Stimulated activated naive B cell treated with anti-CD40 and anti-IgM and Interleukin-4, amounts not matched to agents 10 μg/mL and 1 μg/mL and 100 μg/mL, for 72 hours (primary cell): ENCODE measurements at regions not wholly inside any gene's neighbourhood (a gene's known extent, or its start where the extent isn't known, plus 50 kb on each side); places are given as distances from the start of the nearest gene placed in this dataset.
"Not testable (repeated sequence)": the region's sequence is repeated elsewhere in the genome, so short reads cannot be mapped to it uniquely, and the experiment has no call there.

Experiments used
- ATAC-seq, 2 donors: fragments of 150-1000 bp; cut with Tn5 transposase; replicated peaks; 2 replicates each; pipeline ENCODE4 v1.10.0; 2021; ENCODE audit warnings: moderate library complexity in 1 of 2
- DNase-seq: peaks from one replicate; pipeline ENCODE4 v3.0.0; 2021
- H3K27ac Mint-ChIP-seq: one replicate; pipeline ENCODE4 v1.8.0; 2022; ENCODE audit warnings: mild to moderate bottlenecking, mixed read lengths
- H3K27me3 Mint-ChIP-seq, 2 donors: one replicate each; pipeline ENCODE4 v1.8.0; 2022; ENCODE audit warnings: mixed read lengths in 2 of 2
- H3K36me3 Mint-ChIP-seq, 2 donors: one replicate each; pipeline ENCODE4 v1.8.0; 2022; ENCODE audit warnings: mixed read lengths in 2 of 2, mild to moderate bottlenecking in 1 of 2
- H3K4me1 Mint-ChIP-seq, 2 donors: one replicate each; pipeline ENCODE4 v1.8.0; 2022; ENCODE audit warnings: mixed read lengths in 2 of 2, mild to moderate bottlenecking in 1 of 2
- H3K4me3 Mint-ChIP-seq, 2 donors: one replicate each; pipeline ENCODE4 v1.8.0; 2022; ENCODE audit warnings: mild to moderate bottlenecking in 2 of 2, mixed read lengths in 2 of 2, moderate library complexity in 1 of 2
- H3K9me3 Mint-ChIP-seq, 2 donors: one replicate each; pipeline ENCODE4 v1.8.0; 2022; ENCODE audit warnings: mixed read lengths in 2 of 2, mild to moderate bottlenecking in 1 of 2

GRCh38 chr7:127477295-127478023, 85.0 kb upstream of the ZNF800 start:
- Mint-ChIP-seq H3K9me3 (no peaks in the 10 kb centered on the region), H3K4me1 (no peaks in the 10 kb centered on the region), H3K4me3 (no peak overlapping the region), H3K36me3 (no peaks in the 10 kb centered on the region), H3K27me3 (peaks cover 18 to 25% of the 10 kb centered on the region in 2 donors), H3K27ac (no peak overlapping the region)
- DNase-seq (no peak), ATAC-seq (no peak)

- Mint-ChIP-seq H3K4me3 (no peak overlapping the region), H3K27ac (no peak overlapping the region), H3K9me3 (no peaks in the 10 kb centered on the region), H3K4me1 (no peaks in the 10 kb centered on the region), H3K36me3 (no peaks in the 10 kb centered on the region), H3K27me3 (peaks cover 18 to 20% of the 10 kb centered on the region in 2 donors)
- DNase-seq (no peak), ATAC-seq (no peak)
Observed at GRCh38 chr7:127476618-127477017, 84.1 kb upstream of the ZNF800 start.

GRCh38 chr7:127474457-127474856, 81.9 kb upstream of the ZNF800 start:
- Mint-ChIP-seq H3K9me3 (no peaks in the 10 kb centered on the region), H3K4me1 (no peaks in the 10 kb centered on the region), H3K36me3 (no peaks in the 10 kb centered on the region), H3K27ac (no peak overlapping the region), H3K4me3 (no peak overlapping the region), H3K27me3 (peaks cover 24 to 34% of the 10 kb centered on the region in 2 donors)
- no peak for ATAC-seq
- DNase-seq: no peak

DNA sequence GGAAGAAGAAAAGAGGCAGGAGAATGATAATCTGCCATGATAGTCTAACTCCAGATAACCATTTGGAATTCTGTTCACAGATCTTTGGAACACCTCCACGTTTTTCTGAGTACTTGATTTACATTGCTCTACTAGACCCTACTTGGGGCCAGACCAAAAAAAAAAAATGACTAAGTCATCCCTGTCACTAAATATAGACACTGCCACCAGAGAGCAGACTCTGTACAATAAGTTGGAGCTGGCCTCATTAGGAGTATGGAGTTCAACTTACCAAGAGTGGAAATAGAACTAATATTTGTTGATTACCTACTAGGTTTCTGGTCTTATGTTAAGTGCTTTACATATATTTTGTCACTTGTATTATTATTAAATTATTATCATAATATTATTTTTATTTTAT, 80.9 kb upstream of the ZNF800 start:
- ATAC-seq: no peak
- no peak for DNase-seq
- Mint-ChIP-seq H3K4me1 (no peaks in the 10 kb centered on the region), H3K4me3 (no peak overlapping the region), H3K27me3 (peaks cover 21 to 37% of the 10 kb centered on the region in 2 donors), H3K36me3 (no peaks in the 10 kb centered on the region), H3K27ac (no peak overlapping the region), H3K9me3 (no peaks in the 10 kb centered on the region)

- H3K4me3 Mint-ChIP-seq: no peak overlapping the region
- ATAC-seq (no peak), DNase-seq (no peak)
- H3K27ac Mint-ChIP-seq: no peak overlapping the region
- peaks cover 0 to 1% of the 10 kb centered on the region in 2 donors for H3K36me3 Mint-ChIP-seq
- no peaks in the 10 kb centered on the region for H3K4me1 Mint-ChIP-seq
- peaks cover 8 to 9% of the 10 kb centered on the region in 2 donors for H3K9me3 Mint-ChIP-seq
- H3K27me3 Mint-ChIP-seq: peaks cover 11 to 35% of the 10 kb centered on the region in 2 donors
Observed at GRCh38 chr7:127460077-127460476, 67.6 kb upstream of the ZNF800 start.

- not testable (repeated sequence) for H3K27ac Mint-ChIP-seq, H3K4me3 Mint-ChIP-seq, ATAC-seq, H3K9me3 Mint-ChIP-seq, DNase-seq, H3K4me1 Mint-ChIP-seq, H3K36me3 Mint-ChIP-seq
- peaks cover 49 to 63% of the 10 kb centered on the region in 2 donors for H3K27me3 Mint-ChIP-seq
Observed at GRCh38 chr7:127451258-127451657, 58.8 kb upstream of the ZNF800 start.

DNA sequence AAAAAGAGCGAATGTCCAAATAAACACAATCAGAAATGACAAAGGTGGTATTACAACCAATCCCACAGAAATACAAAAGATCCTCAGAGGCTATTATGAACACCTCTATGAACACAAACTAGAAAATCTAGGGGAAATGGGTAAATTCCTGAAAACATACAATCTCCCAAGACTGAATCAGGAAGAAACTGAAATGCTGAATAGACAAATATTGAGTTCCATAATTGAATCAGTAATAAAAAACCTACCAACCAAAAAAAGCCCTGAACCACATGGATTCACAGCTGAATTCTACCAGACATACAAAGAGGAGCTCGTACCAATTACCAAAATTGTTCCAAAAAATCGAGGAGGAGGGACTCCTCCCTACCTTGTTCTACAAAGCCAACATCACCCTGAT, 56.1 kb upstream of the ZNF800 start:
- peaks cover 0 to 8% of the 10 kb centered on the region in 2 donors for H3K36me3 Mint-ChIP-seq
- ATAC-seq (no peak), DNase-seq (no peak)
- peaks cover 39 to 53% of the 10 kb centered on the region in 2 donors for H3K27me3 Mint-ChIP-seq
- no peak overlapping the region for H3K4me3 Mint-ChIP-seq
- peaks cover 0 to 7% of the 10 kb centered on the region in 2 donors for H3K9me3 Mint-ChIP-seq
- H3K27ac Mint-ChIP-seq: no peak overlapping the region
- H3K4me1 Mint-ChIP-seq: peaks cover 0 to 3% of the 10 kb centered on the region in 2 donors

DNA sequence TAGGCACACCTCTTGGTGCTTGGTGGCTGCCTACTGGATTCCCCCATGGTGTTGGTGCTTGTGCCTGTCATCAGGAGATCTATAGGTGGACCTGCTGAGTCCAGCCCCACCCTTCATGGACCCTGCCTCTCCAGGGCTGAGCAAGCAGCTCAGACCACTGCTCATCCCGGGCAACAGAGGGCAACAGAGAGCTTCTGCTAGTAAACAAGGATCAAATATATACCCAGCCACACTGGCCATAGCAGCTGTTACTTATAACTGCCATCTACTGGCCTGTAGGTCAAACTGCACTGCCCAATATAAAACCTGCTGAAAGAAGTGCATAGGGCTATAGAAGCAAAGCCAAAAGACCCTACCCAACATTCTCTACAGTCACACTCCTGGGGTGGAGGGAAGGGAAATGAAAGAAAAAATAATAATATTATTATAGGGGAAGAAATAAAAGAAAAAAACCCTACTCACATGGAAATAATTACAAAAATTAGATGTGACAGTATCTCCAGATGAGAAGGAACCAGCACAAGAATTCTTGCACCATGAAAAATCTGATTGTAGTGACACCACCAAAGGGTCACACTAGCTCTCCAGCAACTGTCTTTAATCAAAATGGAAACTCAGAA, 54.9 kb upstream of the ZNF800 start:
- H3K4me3 Mint-ChIP-seq: no peak overlapping the region
- ATAC-seq (peak; percentile 95 to 99), DNase-seq (peak; percentile 51)
- H3K27me3 Mint-ChIP-seq: peaks cover 38 to 50% of the 10 kb centered on the region in 2 donors
- H3K36me3 Mint-ChIP-seq: peaks cover 0 to 8% of the 10 kb centered on the region in 2 donors
- peaks cover 0 to 7% of the 10 kb centered on the region in 2 donors for H3K9me3 Mint-ChIP-seq
- peaks cover 0 to 3% of the 10 kb centered on the region in 2 donors for H3K4me1 Mint-ChIP-seq
- H3K27ac Mint-ChIP-seq: no peak overlapping the region

DNA sequence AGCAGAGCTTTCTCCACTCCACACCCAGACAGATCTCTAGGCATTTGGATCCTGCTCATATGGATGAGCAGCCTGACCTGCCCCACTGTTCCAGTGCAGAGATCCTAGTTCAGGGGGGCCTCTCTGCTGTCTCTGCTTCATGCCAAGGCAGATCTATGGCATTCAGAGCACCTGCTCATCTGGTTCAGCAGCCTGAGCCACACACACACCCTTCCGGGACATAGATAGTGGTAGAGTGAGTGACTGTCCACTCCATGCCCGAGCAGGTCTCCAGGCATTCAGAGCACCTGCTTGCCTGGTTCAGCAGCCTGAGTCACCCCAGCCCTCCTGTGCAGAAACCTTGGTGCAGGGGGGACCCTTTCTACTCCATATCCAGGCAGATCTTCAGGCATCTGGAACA, 54.3 kb upstream of the ZNF800 start:
- Mint-ChIP-seq H3K27ac (no peak overlapping the region), H3K27me3 (peaks cover 35 to 48% of the 10 kb centered on the region in 2 donors), H3K36me3 (peaks cover 0 to 8% of the 10 kb centered on the region in 2 donors), H3K4me1 (peaks cover 0 to 3% of the 10 kb centered on the region in 2 donors), H3K9me3 (peaks cover 0 to 7% of the 10 kb centered on the region in 2 donors), H3K4me3 (no peak overlapping the region)
- DNase-seq: no peak
- ATAC-seq: no peak
